ENCODE measurements at regions not wholly inside any gene's neighbourhood (a gene's known extent, or its start where the extent isn't known, plus 50 kb on each side); places are given as distances from the start of the nearest gene placed in this dataset.

- DNase-seq, result no peak
These were observed 64.4 kb upstream of the TIAM1 start for GRCh38 chr21:31408301-31409088.

- no peak for DNase-seq
These were observed 62.4 kb upstream of the TIAM1 start for GRCh38 chr21:31406510-31406909.

- DNase-seq, result no peak
These were observed 61.5 kb upstream of the TIAM1 start for GRCh38 chr21:31405604-31406003.

- DNase-seq, result no peak
These were observed 59.7 kb upstream of the TIAM1 start for GRCh38 chr21:31403596-31404333.

GRCh38 chr21:31399591-31399990 is 55.5 kb upstream of the TIAM1 start:
- no peak for DNase-seq

GRCh38 chr21:31398574-31398973 is 54.5 kb upstream of the TIAM1 start:
- no peak for DNase-seq

GRCh38 chr21:31397939-31398338 is 53.9 kb upstream of the TIAM1 start:
- no peak for DNase-seq

- peak; percentile 39 for DNase-seq
These were observed 53.5 kb upstream of the TIAM1 start for GRCh38 chr21:31397515-31397926.

- no peak for DNase-seq
These were observed 53.0 kb upstream of the TIAM1 start for GRCh38 chr21:31397030-31397429.

- no peak for DNase-seq
These were observed 52.3 kb upstream of the TIAM1 start for GRCh38 chr21:31396399-31396798.

- DNase-seq, result no peak
These were observed 51.7 kb upstream of the TIAM1 start for GRCh38 chr21:31395791-31396190.

- DNase-seq, result peak; percentile 14
These were observed 51.2 kb upstream of the TIAM1 start for GRCh38 chr21:31395268-31395667.

- no peak for DNase-seq
These were observed 50.2 kb upstream of the TIAM1 start for GRCh38 chr21:31394309-31394708.

All from occipital lobe (tissue), 1 donor.